ENCODE measurements at regions not wholly inside any gene's neighbourhood (a gene's known extent, or its start where the extent isn't known, plus 50 kb on each side); places are given as distances from the start of the nearest gene placed in this dataset.

- no peak for DNase-seq
Measured at GRCh38 chr3:110788794-110789193, 282.8 kb upstream of the NECTIN3 start.

GRCh38 chr3:110789315-110789714, 282.3 kb upstream of the NECTIN3 start:
- no peak for DNase-seq

- DNase-seq = no peak
Measured at GRCh38 chr3:110790631-110791030, 281.0 kb upstream of the NECTIN3 start.

GRCh38 chr3:110791995-110792686, 279.5 kb upstream of the NECTIN3 start:
- no peak for DNase-seq

- DNase-seq = no peak
Measured at GRCh38 chr3:110793611-110794010, 278.0 kb upstream of the NECTIN3 start.

- no peak for DNase-seq
Measured at GRCh38 chr3:110795163-110795562, 276.5 kb upstream of the NECTIN3 start.

GRCh38 chr3:110799271-110799670, 272.3 kb upstream of the NECTIN3 start:
- DNase-seq = no peak

- DNase-seq = no peak
Measured at GRCh38 chr3:110804856-110805255, 266.8 kb upstream of the NECTIN3 start.

- no peak for DNase-seq
Measured at GRCh38 chr3:110806924-110807323, 264.7 kb upstream of the NECTIN3 start.

GRCh38 chr3:110808630-110809029, 263.0 kb upstream of the NECTIN3 start:
- no peak for DNase-seq

- DNase-seq = no peak
Measured at GRCh38 chr3:110810356-110810755, 261.3 kb upstream of the NECTIN3 start.

GRCh38 chr3:110811050-110811449, 260.6 kb upstream of the NECTIN3 start:
- no peak for DNase-seq

GRCh38 chr3:110813541-110813940, 258.1 kb upstream of the NECTIN3 start:
- no peak for DNase-seq

GRCh38 chr3:110814170-110815007, 257.2 kb upstream of the NECTIN3 start:
- no peak for DNase-seq

- DNase-seq = no peak
Measured at GRCh38 chr3:110815008-110815583, 256.5 kb upstream of the NECTIN3 start.

GRCh38 chr3:110816008-110816407, 255.6 kb upstream of the NECTIN3 start:
- DNase-seq = no peak

GRCh38 chr3:110821586-110821985, 250.0 kb upstream of the NECTIN3 start:
- no peak for DNase-seq

GRCh38 chr3:110822971-110823370, 248.6 kb upstream of the NECTIN3 start:
- DNase-seq = no peak

GRCh38 chr3:110846971-110847370, 224.6 kb upstream of the NECTIN3 start:
- no peak for DNase-seq

- DNase-seq = no peak
Measured at GRCh38 chr3:110849064-110849463, 222.6 kb upstream of the NECTIN3 start.

- DNase-seq = no peak
Measured at GRCh38 chr3:110851736-110852135, 219.9 kb upstream of the NECTIN3 start.

- no peak for DNase-seq
Measured at GRCh38 chr3:110855207-110855606, 216.4 kb upstream of the NECTIN3 start.

GRCh38 chr3:110856916-110857315, 214.7 kb upstream of the NECTIN3 start:
- no peak for DNase-seq

GRCh38 chr3:110858549-110858948, 213.1 kb upstream of the NECTIN3 start:
- no peak for DNase-seq

Data from suppressor macrophage treated with lipopolysaccharide for 1 hour (primary cell).